NCI-H2107 treated with DMSO at 0.1 percent for 48 hours (cell line): ENCODE measurements at regions not wholly inside any gene's neighbourhood (a gene's known extent, or its start where the extent isn't known, plus 50 kb on each side); places are given as distances from the start of the nearest gene placed in this dataset.
"Not testable (repeated sequence)": the region's sequence is repeated elsewhere in the genome, so short reads cannot be mapped to it uniquely, and the experiment has no call there.

Experiments used
- DNase-seq: peaks from one replicate; lab custom pipeline; 2025; ENCODE audit not compliant: unreplicated experiment; lab: John Stamatoyannopoulos, UW

DNA sequence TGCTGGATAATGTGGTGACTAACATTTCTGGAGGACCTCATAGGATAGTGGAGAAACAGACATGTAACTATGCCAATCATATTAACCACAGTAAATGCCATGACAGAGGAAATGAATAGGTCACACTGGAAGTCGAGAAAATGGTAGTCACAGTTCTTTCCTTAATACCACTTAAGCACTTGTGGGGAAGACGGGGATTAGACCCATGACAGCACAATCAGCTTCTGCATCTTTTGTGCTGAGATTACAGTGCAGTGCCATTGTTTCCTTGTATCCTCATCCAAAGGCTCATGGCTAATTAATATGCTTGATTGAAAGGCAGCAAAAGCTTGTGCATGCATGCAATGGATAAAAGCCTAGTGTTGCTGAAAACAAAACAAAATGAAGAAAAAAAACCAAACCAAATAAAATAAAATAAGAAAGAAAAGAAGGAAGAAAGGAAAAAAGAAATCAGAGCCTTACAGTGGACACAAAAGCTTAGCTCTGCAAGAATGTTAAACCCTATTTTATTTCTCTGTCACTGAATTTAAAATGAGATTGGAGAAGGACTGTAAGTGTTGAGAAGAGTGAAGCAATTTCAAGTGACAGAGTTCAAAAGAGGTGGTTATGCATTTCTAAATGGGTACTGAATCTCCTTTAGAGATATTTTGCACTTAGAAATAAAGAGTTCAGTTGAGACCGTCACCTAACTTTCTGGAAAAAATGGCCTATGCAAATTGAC, 1011.9 kb downstream of the CDH8 start:
- no peak for DNase-seq

DNA sequence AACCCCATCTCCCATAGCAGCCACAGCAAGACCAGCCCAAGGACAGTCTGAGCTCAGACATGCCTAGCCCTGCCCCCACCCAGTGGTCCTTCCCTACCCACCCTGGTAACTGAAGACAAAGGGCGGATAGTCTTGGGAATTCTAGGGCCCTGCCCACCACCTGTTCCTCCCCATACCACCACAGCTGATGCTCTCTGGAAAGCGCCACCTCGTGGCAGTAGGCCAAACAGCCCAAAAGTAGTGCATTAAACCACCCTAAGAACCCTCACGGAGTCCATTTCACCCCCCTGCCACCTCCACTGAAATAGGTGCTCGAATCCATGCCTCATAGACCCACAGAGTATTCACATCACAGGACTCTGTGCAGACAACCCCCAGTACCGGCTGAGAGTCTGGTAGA, 1021.4 kb downstream of the CDH8 start:
- DNase-seq = no peak

DNA sequence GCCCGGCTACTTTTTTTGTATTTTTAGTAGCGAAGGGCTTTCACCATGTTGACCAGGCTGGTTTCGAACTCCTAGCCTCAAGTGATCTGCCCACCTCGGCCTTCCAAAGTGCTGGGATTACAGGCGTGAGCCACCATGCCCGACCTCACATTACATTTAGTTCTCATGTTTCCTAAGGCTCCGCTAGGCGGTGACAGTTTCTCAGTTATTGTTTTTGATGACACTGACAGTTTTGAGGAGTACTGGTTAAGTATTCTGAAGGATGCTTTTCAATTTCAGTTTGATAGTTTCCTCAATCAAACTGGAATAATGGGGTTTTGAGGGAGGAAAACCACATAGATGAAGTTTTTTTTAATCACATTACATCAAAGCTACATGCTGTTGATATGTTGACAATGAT, 1028.5 kb downstream of the CDH8 start:
- no peak for DNase-seq

DNA sequence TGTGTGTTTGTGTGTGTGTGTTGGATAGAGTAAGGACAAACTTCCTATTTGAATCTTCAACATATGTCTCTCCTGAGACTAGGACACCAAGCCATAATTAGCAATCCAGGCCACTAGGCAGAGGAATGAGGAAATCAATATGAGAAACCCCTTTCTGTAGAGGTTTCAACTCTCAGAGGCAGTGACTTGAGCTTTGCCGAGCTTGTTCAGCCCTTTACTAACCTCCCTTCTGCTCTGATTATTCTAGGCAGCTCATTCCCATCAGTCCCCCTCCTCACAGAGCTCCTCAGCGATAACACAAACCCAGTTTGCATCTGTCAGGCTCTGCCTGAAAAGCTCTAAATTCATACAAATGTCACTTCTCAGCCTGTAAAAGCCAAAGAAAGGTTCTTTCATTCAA, 1030.3 kb downstream of the CDH8 start:
- no peak for DNase-seq

DNA sequence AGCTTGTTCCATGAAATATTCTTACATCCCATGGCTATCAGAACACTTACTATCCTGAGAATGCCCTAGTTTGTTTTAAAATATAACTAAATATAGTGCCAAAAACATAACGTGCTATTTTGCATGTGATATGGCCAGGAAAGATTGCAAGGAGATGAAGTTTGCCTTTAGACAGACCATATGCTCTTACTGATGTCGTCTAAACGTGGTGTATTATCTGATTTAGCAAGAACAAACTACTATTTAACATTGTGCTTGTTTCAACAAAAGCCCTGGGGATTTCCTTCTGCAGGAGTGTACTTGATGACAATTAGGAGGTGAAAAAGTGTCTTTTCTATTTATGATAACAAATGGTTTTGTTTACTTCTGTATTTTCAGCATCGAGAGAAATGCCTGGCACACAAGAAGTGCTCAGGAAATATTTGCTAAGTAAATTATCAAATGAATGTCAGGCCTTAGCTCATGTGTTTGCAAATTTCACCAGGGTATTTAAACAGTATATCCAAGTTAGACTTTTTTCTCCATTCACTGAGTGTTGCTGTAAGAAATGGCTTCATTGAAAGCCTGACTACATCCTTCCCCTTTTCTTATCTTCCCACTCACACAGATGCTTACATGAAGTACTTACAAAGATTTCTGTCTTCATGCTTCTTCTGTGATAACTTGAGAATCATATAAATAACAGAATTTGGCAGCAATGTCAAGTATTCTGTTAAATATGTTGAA, 1033.6 kb downstream of the CDH8 start:
- DNase-seq = no peak

DNA sequence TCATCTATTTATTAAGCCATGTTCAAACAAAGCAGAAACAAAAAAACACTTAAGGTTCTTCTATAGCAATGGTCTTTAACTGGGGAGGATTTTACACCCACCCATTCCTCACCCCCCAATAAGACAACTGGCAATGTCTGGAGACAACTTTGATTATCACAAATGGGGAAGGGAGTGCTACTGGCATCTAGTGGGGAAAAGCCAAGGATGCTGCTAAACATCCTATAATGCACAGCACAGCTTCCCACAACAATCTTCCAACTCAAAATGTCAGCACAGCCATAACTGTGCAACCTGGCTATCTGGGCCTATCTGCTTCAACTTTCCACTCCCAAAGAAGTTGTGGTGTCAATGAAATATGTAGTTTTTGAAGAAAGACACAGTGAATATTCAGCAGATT, 1044.4 kb downstream of the CDH8 start:
- DNase-seq = no peak

DNA sequence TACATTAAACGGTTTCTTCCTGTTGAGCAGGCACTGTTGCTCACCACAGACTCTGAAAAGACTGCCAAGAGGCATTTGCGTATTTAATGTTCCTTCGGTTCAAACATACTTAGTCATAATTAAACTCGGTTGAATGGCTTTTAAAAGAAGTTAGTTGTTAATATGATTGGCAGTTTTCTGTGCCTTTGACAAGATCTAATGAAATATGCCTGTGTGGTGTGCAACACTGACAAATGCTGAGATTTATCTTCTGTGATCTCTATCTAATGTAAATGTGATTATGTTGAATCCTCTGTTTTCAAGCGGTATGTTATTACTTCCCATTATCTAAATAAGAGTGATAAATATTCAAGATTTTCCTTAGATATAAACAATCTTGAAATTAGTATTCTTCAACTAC, 1046.6 kb downstream of the CDH8 start:
- no peak for DNase-seq

DNA sequence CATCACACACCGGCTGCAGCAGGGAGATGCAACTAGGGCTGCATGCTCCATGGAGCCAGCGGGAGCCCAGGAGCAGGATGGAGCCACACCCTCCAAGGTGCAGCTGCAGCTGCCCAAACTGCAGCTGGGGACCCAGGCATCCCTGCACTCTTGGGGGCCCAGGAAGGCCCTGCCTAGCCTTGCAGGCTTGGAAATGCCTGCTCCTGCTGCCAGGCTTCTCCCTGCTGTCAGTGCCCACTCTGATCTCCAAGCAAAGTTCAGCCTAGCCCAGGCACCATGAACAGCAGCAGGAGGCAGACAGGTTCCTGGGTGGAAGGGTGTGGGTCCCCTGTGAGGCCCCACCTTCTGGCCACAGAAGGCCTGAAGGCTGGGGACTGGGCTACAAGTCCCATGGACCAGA, 1057.1 kb downstream of the CDH8 start:
- DNase-seq = no peak

DNA sequence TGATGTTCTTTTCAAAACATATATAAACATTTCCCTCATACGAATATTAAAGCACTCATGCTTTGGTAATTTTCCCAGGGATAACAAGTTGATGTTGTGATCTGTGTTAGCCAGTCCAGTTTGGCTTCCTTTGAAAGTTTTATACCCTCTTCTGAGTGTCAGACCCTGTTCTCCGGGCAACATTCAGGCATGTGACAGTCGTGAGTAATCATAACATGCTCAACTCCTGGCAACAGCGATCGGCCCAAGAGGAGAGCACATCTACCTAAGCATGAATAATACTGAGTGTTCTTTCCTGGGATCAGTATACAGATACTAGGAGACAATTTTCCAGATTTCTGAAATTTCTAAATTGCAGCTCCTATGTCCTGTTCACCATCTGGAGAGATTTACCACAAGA, 1086.4 kb downstream of the CDH8 start:
- DNase-seq = no peak

DNA sequence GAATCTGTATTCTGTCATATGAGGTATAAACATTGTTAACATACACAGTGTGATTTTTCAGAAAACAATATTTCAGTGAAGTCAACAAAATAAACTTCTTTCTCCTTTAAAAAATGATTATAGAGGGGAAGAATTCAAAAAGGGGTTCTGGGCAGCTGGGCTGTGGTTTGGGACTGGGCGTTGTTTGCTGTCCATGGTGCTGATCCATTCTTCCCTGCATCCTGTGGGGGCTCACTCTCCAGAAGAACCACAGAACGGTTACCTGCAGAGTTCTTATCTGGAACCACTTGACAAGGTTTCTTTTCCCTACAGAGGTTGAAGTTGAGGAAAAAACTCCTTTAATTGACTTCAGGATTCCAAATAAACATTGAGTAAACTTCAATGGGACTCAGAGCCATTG, 1091.0 kb downstream of the CDH8 start:
- no peak for DNase-seq

DNA sequence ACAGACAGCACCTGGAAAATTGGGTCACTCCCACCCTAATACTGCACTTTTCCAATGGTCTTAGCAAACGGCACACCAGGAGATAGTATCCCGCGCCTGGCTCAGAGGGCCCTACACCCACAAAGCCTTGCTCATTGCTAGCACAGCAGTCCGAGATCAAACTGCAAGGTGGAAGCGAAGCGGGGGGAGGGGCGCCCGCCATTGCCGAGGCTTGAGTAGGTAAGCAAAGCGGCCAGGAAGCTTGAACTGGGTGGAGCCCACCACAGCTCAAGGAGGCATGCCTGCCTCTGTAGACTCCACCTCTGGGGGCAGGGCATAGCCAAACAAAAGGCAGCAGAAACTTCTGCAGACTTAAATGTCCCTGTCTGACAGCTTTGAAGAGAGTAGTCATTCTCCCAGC, 1100.0 kb downstream of the CDH8 start:
- not testable (repeated sequence) for DNase-seq

DNA sequence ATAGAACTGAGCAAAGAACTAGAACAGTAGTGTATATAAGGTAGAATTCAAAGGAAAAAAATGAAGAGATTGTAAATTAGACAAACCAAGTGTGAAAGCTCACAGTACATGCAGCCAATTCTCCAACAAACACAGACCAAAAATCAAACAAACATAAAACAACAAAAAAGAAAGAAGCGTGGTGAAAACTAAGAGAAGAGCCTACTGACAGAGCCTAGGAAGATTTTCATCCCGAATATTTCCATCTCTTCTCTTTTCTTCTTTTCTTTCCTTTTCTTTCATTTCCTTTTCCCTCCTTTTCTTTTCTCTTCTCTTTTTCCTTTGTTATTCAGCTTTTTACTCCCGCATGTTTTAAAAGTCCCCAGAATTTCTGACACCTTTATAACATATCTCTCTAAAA, 1103.6 kb downstream of the CDH8 start:
- no peak for DNase-seq

DNA sequence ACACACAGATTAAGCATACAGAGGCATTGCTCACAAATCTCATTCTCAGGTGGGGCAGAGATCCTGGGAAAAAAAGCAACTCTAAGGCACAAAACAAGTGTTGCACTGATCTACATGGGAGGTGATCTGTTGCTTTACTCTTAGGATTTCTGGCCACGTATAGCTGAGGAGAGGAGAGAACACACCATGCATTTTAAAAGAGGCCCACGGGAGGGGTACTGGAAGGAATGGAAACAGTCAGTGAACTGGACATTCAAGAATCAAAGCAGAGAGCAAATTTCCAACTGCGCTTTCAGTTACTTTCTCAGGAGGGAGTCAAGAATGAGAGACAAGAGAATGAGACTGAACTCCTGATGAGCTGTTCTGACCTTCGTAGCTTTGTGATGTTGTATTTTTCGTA, 1105.9 kb downstream of the CDH8 start:
- DNase-seq = no peak

DNA sequence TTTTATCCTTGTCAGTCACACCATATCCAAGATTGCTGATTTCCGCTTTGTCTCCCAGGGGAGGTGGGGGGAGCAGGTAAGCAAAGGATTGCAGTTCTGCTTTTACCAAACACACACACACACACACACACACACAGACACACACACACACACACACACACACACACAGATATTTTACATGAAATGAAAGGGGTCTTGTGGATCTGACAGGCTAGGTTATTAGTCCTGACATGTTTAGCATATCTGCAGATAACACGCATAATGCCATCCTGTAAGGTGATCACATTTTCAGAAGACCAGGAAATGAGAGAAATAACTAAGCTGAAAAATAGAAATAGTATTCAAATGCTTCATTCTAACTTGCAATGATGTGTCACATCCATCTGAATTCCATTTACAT, 1113.3 kb downstream of the CDH8 start:
- DNase-seq = no peak

DNA sequence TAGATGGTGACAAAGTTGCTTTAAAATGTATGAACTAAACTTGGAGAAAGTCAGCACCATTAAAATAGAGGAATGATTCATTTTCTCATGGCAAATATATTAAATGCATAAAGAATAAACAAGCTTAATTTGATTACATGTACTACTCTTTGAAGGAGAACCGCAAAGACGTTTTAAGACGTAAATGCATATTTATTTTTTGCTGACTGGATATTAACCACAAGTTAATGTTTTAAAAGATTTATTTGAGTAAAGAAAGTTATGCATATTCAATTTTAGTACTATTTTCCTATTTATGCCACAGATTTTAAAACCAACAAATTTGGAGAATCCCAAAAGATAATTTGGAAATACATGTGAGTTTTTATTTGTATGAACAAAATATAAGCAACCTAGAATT, 1121.9 kb downstream of the CDH8 start:
- DNase-seq = no peak

DNA sequence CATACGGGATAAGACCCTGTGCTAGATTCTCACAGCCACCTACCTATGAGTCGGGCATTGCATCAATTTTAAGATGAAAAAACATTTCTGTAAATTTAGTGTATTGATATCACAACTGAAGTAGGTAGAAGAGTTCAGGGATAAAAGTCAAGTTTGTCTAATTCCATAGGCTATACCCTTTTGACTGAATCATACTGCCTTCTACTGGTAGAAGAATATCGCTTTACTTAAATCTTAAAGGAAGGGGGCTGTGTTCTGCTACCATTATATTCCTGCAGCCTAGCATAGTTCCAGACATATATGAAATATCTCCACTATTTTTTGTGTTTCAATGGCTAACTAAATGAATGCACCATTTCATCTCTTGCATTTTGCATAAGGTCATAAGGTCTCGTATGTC, 1128.6 kb downstream of the CDH8 start:
- DNase-seq = no peak

DNA sequence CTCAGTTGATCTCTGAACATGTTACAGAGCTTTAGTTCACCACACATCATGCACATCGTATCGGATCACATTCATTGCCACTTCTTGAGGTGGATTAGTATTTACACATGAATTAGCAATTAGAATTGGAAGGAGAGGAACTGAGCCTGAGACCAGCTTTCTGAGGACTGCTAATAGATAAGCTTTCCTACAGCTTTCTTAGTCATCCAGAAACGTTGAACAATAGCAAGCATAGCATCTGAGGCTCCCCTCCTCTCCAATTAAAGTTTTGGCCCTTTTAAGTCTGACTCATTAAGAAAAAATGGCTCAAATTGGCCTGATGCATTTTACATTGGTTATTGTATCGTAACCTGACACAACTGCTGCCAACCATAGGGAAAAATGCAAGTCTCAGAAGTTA, 1130.4 kb downstream of the CDH8 start:
- no peak for DNase-seq

DNA sequence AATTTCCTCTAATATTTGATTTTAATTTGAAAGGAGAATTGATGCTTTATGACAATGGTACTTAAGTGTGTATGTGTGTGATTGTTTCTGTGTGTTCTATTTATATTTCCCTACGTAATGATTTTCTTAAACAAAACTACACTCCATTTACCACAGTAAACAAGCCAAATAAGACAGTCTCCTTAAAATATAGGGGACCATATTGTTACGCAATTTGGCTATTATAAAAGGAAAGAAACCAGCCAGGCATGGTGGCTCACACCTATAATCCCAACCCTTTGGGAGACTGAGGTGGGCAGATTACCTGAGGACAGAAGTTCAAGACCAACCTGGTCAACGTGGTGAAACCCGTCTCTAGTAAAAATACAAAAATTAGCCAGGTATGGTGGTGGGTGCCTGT, 1134.1 kb downstream of the CDH8 start:
- no peak for DNase-seq

DNA sequence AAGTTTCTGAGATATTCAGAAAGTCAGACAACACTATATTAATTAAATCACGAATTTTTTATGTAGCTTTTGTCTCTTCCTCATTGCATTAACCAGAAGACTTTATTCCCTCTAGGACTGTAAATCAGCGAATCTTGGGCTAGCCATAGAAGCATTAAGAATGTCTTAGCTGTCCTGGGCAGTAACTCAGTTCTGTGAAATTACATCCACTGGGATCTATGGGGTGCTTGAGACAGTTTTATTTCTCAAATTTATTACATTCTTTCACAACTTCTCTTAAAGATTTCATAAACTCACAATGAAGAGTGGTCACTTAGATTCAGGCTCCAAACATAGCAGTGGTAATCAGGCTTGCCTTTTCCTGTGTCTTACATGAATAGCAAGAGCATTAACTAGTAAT, 1153.4 kb downstream of the CDH8 start:
- DNase-seq = no peak

DNA sequence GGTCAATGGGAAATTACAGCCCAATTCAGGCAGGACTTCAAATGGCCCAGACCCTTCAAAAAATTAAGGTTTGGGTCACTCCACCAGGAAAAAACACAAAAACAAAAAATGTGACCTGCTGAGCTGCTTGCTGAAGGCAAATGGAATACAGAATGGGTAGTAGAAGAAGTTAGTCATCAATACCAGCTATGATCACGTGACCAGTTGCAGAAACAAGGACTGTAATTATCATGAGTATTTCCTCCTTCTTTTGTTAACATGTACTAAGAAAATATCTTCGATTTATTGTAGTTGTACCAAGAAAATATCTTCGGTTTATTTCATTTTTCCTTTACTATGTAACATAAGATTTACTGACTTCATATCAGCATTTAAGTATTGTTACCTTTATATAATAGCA, 1183.6 kb downstream of the CDH8 start:
- no peak for DNase-seq

DNA sequence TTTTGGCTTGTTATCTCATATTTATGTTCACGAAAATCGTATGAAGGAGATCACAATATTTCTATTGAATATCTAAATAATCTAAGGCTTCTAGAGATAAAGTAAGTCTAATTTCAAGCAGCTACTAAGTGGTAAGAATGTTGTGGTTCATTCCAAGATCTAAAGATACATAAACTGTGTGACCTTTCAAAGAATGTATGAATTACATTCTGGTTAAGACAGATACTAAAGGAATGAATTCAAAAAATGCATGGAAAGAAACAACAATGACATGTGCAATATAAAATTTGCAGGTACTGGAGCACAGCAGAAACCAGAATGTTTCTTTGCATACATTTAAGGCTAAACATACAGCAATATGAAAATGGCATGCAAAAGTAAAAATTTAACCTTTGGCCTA, 1214.6 kb downstream of the CDH8 start:
- no peak for DNase-seq

DNA sequence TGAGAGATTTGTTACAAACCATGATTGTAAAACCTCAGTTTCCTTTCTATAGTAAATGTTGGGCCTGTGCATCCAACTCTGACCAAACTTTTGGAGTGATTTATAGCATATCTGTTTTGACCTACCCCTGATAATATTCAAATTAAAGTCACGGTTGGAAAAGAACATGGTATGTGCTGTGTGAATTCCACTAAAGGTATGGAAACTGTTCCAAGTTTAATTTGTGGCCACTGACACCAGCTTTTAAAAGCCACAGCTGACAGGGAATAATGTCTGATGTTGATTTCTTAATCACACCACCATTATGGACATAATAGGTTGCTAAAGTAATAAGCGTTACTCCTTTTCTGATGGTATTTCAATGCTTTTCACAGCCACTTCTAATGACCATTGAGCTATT, 1215.9 kb downstream of the CDH8 start:
- no peak for DNase-seq

DNA sequence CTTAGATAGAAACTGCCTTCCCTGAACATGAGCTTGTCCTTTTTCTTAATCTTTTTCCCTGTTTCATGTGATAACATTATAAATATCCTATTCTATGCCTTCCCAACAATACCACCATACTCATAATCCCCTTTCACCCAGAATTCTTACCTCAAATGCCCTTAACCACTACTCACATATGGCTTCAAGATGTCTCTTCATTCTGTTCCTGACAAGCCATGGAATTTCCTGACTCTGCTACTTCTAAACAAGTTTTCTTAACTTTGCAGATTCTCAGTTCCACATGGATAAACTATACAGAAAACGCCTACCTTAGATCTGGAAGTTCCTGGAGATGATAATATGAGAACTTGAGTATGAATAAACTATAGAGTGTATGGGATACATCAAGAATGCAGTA, 1217.8 kb downstream of the CDH8 start:
- DNase-seq = no peak
